Suprapubic skin (tissue), 3 donors: ENCODE measurements at regions not wholly inside any gene's neighbourhood (a gene's known extent, or its start where the extent isn't known, plus 50 kb on each side); places are given as distances from the start of the nearest gene placed in this dataset.

Experiments
- CTCF ChIP-seq, 2 donors: fragments of 200-600 bp in 1 of 2; fragments of 450-650 bp in 1 of 2; sonication (generic) in 1 of 2; IDR thresholded peaks; one replicate each; pipeline ENCODE4 v1.5.1; 2016 to 2019; ENCODE audit warnings: antibody characterized with exemption in 2 of 2, mild to moderate bottlenecking in 1 of 2, moderate library complexity in 1 of 2
- EP300 ChIP-seq: sonication (generic); formaldehyde crosslinking; IDR thresholded peaks from one replicate; pipeline ENCODE4 v1.6.1; 2017; ENCODE audit warnings: antibody characterized with exemption
- POLR2A ChIP-seq, 2 donors: fragments of 450-650 bp; IDR thresholded peaks; one replicate each; pipeline ENCODE4 v1.6.1; 2017; ENCODE audit warnings: antibody characterized with exemption in 2 of 2, mild to moderate bottlenecking in 2 of 2, moderate library complexity in 2 of 2

DNA sequence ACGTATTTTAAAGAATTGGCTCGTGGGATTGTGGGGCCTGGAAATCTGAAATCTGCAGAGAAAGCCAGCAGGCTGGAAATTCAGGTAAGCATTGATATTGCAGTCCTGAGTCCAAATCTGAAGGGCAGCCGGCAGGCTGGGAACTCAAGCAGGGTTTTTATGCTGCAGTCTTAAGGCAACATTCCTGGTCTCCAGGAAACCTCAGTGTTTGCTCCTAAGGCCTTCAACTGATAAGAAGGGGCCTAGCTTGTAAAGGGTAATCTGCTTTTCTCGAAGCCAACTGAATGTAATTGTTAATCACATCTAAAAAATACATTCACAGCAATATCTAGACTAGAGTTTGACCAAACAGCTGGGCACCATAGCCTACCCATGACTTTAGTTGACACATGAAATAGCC, 154.4 kb downstream of the EFNB2 start:
- TF ChIP-seq CTCF (IDR thresholded peaks at IDR 0.05) (no peak), EP300 (no peak), POLR2A (IDR thresholded peaks at IDR 0.05) (no peak)
